HG02642 (cell line): ENCODE measurements at regions not wholly inside any gene's neighbourhood (a gene's known extent, or its start where the extent isn't known, plus 50 kb on each side); places are given as distances from the start of the nearest gene placed in this dataset.

Experiments
- ATAC-seq: cut with Tn5 transposase; IDR thresholded peaks from one replicate; pipeline ENCODE4 v1.9.1; 2021; ENCODE audit warnings: mild to moderate bottlenecking; ENCODE audit not compliant: unreplicated experiment, poor library complexity

GRCh38 chr5:4205398-4205797 is 609.8 kb downstream of the IRX1 start:
- no peak for ATAC-seq

GRCh38 chr5:4206127-4206526 is 610.5 kb downstream of the IRX1 start:
- no peak for ATAC-seq

GRCh38 chr5:4207486-4207885 is 611.9 kb downstream of the IRX1 start:
- ATAC-seq: no peak

DNA sequence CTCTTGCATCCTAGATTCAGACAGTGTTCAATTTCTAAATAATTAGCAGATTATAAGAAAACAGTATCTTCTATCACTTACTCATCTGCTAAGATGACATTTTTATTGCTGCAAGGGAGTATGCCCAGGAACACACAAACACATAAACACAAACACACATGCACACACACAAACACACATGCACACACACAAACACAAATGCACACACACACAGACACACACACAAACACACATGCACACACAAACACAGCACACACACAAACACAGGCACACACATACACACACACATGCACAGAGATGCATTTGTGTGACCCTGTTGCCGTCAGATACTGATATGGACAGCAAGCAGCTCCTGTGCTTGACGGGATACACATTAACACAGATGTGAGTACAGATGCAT is 612.9 kb downstream of the IRX1 start:
- no peak for ATAC-seq

GRCh38 chr5:4208996-4209395 is 613.4 kb downstream of the IRX1 start:
- no peak for ATAC-seq

DNA sequence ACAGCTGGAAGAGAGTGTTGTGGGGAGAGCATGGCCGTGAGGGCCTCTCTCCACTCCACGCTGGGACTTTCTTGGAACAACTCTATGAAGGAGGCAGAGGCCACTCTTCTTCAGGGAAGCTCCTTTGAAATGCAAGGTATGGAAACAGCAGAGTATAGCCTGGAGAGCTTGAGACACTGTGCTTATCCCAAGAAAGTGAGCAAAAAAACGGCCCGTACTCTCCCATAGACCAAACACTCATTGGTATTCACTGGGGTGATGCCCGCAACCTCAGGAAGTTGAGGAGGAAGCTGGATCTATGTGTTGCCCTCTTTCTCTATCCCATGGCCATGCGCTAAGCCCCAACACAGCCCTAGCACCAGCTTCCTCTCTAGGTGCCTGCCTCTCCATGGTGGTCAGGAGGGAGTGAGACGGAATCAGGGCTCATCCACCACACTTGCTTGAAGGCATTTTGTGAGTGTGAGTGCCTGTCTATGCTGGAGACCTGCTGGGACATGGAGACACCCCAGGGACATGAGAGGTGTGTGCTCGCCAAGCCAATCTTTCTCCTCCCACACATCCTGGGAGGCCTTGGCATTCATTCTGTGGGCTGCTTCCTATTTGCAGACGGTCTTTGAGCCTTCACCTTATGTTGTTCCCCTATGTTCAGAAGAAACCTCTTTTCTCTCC is 616.6 kb downstream of the IRX1 start:
- ATAC-seq: no peak

DNA sequence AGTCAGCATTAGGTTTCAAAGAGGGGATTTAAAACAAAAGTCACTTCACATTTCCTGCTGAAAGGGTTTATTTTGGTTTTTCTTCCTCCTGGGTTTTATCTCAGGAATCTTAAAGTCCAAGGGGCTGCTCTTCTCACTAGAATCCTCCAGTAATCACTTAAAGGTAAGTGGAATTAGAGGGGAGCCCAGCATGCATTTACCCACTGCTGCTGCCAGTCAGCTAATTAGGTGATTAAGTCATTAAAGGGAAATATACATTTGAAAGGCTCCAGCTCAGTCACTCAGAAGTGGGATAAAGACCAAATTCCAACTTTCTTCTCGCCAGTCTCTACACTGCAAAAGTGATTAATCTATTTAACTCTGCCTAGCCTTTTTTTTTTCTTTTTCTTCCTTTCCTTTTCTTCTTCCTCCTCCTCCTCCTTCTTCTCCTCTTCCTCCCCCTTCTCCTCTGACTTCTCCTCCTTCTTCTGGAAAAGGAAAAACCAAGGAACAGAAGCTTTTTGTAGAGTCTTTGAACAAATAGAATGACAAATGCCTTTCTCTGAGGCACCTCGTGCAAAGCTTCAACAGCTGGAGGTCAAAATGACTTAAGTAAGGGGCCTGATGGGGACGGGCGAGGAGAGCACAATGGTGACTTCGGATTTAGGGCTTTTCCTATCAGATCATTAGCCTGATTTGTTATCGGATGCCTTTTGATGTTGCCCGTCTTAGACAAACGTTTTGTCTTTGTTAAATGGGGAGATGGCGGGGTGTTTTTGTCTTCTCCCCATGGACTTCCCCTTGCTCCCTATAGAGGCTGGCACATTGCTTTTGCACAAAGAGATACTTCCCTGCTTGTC is 617.6 kb downstream of the IRX1 start:
- no peak for ATAC-seq

DNA sequence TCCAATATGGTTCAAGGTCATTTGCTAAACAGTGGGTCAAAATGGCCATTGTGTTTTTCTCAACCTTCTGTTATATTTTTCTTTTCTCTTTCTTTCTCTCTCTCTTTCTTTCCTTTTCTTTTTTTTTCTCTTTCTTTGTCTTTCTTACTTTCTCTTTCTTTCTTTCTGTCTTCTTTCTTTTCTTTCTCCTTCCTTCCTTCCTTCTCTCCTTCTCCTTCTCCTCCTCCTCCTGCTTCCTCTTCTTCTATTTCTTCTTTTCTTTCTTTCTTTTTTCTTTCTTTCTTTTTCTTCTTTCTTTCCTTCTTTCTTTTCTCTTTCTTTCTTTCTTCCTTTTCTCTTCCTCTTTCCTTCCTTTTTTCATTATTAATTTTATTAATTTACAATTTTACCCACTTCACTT is 619.5 kb downstream of the IRX1 start:
- ATAC-seq: no peak

- ATAC-seq: no peak
Measured at GRCh38 chr5:4216142-4216541, 620.5 kb downstream of the IRX1 start.

GRCh38 chr5:4220016-4220415 is 624.4 kb downstream of the IRX1 start:
- no peak for ATAC-seq

DNA sequence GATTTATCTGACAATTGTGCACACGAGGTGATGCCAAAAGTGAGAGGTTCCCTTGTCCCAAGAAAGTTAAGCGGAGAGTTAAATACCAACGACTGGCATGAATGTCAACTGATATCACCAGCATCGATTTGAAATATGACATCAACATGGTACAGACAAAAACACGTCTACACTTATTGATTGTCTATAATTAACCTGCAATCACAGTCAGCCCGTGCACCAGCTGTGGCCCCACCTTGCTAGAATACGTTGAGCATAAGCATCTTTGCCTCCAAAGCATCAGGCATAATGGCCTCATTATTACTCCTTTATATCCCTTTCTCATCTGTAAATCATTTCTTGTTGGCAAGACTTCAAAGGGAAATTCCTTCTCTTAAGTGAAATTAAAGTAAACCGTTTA is 625.4 kb downstream of the IRX1 start:
- ATAC-seq: no peak

GRCh38 chr5:4222147-4222546 is 626.5 kb downstream of the IRX1 start:
- ATAC-seq: no peak

DNA sequence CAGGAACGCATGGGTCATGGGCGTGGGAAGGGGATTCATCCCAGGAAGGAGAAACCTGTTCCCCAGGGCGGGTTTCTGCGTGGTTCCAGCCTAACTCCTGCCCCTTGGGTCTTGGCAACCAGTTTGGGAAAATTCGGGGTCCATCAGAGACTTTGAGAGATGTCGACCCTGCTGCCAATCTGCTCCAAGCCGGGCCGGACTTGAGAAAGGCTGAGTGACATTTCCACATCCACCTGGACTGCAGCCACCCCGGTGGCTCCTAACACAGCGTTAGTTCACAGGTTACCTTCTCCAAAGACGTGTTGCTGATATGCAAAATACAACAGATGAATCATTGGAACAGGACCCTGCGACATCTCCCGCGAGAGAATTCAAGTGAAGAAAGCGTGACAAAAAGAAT is 627.2 kb downstream of the IRX1 start:
- ATAC-seq: no peak

- no peak for ATAC-seq
Measured at GRCh38 chr5:4225741-4226140, 630.1 kb downstream of the IRX1 start.

- no peak for ATAC-seq
Measured at GRCh38 chr5:4226565-4226964, 630.9 kb downstream of the IRX1 start.

GRCh38 chr5:4228708-4229107 is 633.1 kb downstream of the IRX1 start:
- no peak for ATAC-seq

- no peak for ATAC-seq
Measured at GRCh38 chr5:4229414-4230292, 634.0 kb downstream of the IRX1 start.

GRCh38 chr5:4230471-4230785 is 634.8 kb downstream of the IRX1 start:
- ATAC-seq: no peak

DNA sequence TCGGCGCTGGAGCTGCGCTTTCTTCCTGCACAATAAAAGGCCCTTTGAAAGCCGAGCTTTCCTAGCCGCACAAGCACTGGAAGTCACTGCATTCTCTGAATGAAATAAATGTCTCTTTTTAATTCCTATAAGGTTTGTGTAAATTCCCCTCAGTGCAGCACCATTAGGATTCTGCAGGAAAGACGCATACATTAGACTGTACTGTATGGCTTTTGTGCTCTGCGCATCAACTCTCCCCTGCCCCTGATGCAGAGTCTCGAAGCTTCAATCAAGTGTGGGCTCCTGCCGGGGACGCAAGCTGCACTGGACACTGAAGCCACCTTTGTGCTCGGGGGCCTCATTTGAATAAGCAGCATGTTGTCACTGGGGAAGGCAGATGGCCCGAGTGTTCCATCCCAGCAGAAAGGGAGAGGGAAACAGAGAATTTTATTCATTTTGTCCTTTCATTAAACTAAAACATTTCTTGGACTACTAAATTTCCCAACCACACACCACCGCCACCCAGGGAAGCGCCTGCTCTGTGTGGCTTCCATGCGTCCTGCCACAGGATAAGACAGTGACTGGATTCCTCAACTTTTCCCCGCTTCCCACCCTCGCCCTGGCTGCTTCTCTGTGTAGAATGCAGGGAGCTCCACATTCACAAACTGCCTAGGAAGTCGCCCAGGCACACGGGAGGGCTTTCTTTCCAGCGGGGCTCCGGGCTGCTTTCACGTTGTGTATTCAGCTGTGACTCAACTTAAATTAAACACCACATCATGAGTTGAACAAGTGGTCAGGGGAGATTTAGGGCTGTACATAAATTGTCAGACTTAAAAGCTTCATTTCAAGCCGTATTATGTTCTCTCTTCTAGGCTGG is 635.4 kb downstream of the IRX1 start:
- no peak for ATAC-seq

GRCh38 chr5:4232084-4232483 is 636.5 kb downstream of the IRX1 start:
- no peak for ATAC-seq
